ENCODE measurements at regions not wholly inside any gene's neighbourhood (a gene's known extent, or its start where the extent isn't known, plus 50 kb on each side); places are given as distances from the start of the nearest gene placed in this dataset.

GRCh38 chr5:2560435-2560834, 191.0 kb downstream of the IRX2 start:
- no peak for DNase-seq (ENCODE audit: low spot score)
- Mint-ChIP-seq H3K9me3 (peaks cover 26% of the 10 kb centered on the region), H3K27me3 (ENCODE audit: low read depth) (no peaks in the 10 kb centered on the region), H3K4me1 (ENCODE audit: low read depth) (no peaks in the 10 kb centered on the region), H3K4me3 (no peak overlapping the region), H3K36me3 (ENCODE audit: low read depth) (no peaks in the 10 kb centered on the region), H3K27ac (no peak overlapping the region)

GRCh38 chr5:2557435-2557834, 194.0 kb downstream of the IRX2 start:
- Mint-ChIP-seq H3K27me3 (ENCODE audit: low read depth) (no peaks in the 10 kb centered on the region), H3K4me1 (ENCODE audit: low read depth) (no peaks in the 10 kb centered on the region), H3K9me3 (peaks cover 35% of the 10 kb centered on the region), H3K4me3 (no peak overlapping the region), H3K27ac (no peak overlapping the region), H3K36me3 (ENCODE audit: low read depth) (no peaks in the 10 kb centered on the region)
- no peak for DNase-seq (ENCODE audit: low spot score)

- H3K36me3 Mint-ChIP-seq (ENCODE audit: low read depth): no peaks in the 10 kb centered on the region
- H3K4me3 Mint-ChIP-seq: no peak overlapping the region
- H3K27ac Mint-ChIP-seq: no peak overlapping the region
- no peak for DNase-seq (ENCODE audit: low spot score)
- H3K9me3 Mint-ChIP-seq: peaks cover 37% of the 10 kb centered on the region
- no peaks in the 10 kb centered on the region for H3K4me1 Mint-ChIP-seq (ENCODE audit: low read depth)
- H3K27me3 Mint-ChIP-seq (ENCODE audit: low read depth): no peaks in the 10 kb centered on the region
Measured at GRCh38 chr5:2556375-2556966, 195.0 kb downstream of the IRX2 start.

- no peaks in the 10 kb centered on the region for H3K4me1 Mint-ChIP-seq (ENCODE audit: low read depth)
- no peak overlapping the region for H3K4me3 Mint-ChIP-seq
- no peaks in the 10 kb centered on the region for H3K36me3 Mint-ChIP-seq (ENCODE audit: low read depth)
- H3K9me3 Mint-ChIP-seq: peaks cover 37% of the 10 kb centered on the region
- H3K27ac Mint-ChIP-seq: no peak overlapping the region
- H3K27me3 Mint-ChIP-seq (ENCODE audit: low read depth): no peaks in the 10 kb centered on the region
- DNase-seq (ENCODE audit: low spot score): no peak
Measured at GRCh38 chr5:2553611-2554010, 197.9 kb downstream of the IRX2 start.

- no peak overlapping the region for H3K27ac Mint-ChIP-seq
- H3K27me3 Mint-ChIP-seq (ENCODE audit: low read depth): no peaks in the 10 kb centered on the region
- H3K4me1 Mint-ChIP-seq (ENCODE audit: low read depth): no peaks in the 10 kb centered on the region
- DNase-seq (ENCODE audit: low spot score): no peak
- H3K4me3 Mint-ChIP-seq: no peak overlapping the region
- H3K9me3 Mint-ChIP-seq: peaks cover 32% of the 10 kb centered on the region
- no peaks in the 10 kb centered on the region for H3K36me3 Mint-ChIP-seq (ENCODE audit: low read depth)
Measured at GRCh38 chr5:2550509-2550908, 201.0 kb downstream of the IRX2 start.

GRCh38 chr5:2549900-2550299, 201.6 kb downstream of the IRX2 start:
- H3K27ac Mint-ChIP-seq: no peak overlapping the region
- H3K9me3 Mint-ChIP-seq: peaks cover 28% of the 10 kb centered on the region
- DNase-seq (ENCODE audit: low spot score): no peak
- H3K36me3 Mint-ChIP-seq (ENCODE audit: low read depth): no peaks in the 10 kb centered on the region
- H3K4me1 Mint-ChIP-seq (ENCODE audit: low read depth): no peaks in the 10 kb centered on the region
- no peak overlapping the region for H3K4me3 Mint-ChIP-seq
- no peaks in the 10 kb centered on the region for H3K27me3 Mint-ChIP-seq (ENCODE audit: low read depth)

GRCh38 chr5:2549354-2549753, 202.1 kb downstream of the IRX2 start:
- Mint-ChIP-seq H3K4me3 (no peak overlapping the region), H3K27ac (no peak overlapping the region), H3K27me3 (ENCODE audit: low read depth) (no peaks in the 10 kb centered on the region), H3K4me1 (ENCODE audit: low read depth) (no peaks in the 10 kb centered on the region), H3K36me3 (ENCODE audit: low read depth) (no peaks in the 10 kb centered on the region), H3K9me3 (peaks cover 23% of the 10 kb centered on the region)
- DNase-seq (ENCODE audit: low spot score): no peak

GRCh38 chr5:2546938-2547337, 204.5 kb downstream of the IRX2 start:
- no peak overlapping the region for H3K4me3 Mint-ChIP-seq
- no peaks in the 10 kb centered on the region for H3K4me1 Mint-ChIP-seq (ENCODE audit: low read depth)
- peaks cover 16% of the 10 kb centered on the region for H3K9me3 Mint-ChIP-seq
- H3K27me3 Mint-ChIP-seq (ENCODE audit: low read depth): no peaks in the 10 kb centered on the region
- H3K36me3 Mint-ChIP-seq (ENCODE audit: low read depth): no peaks in the 10 kb centered on the region
- no peak for DNase-seq (ENCODE audit: low spot score)
- no peak overlapping the region for H3K27ac Mint-ChIP-seq

- Mint-ChIP-seq H3K36me3 (ENCODE audit: low read depth) (no peaks in the 10 kb centered on the region), H3K4me1 (ENCODE audit: low read depth) (no peaks in the 10 kb centered on the region), H3K27me3 (ENCODE audit: low read depth) (no peaks in the 10 kb centered on the region), H3K27ac (no peak overlapping the region), H3K4me3 (no peak overlapping the region), H3K9me3 (peaks cover 33% of the 10 kb centered on the region)
- no peak for DNase-seq (ENCODE audit: low spot score)
Measured at GRCh38 chr5:2544003-2544402, 207.5 kb downstream of the IRX2 start.

- DNase-seq (ENCODE audit: low spot score): no peak
- peaks cover 33% of the 10 kb centered on the region for H3K9me3 Mint-ChIP-seq
- H3K27ac Mint-ChIP-seq: no peak overlapping the region
- no peaks in the 10 kb centered on the region for H3K27me3 Mint-ChIP-seq (ENCODE audit: low read depth)
- H3K4me3 Mint-ChIP-seq: no peak overlapping the region
- no peaks in the 10 kb centered on the region for H3K36me3 Mint-ChIP-seq (ENCODE audit: low read depth)
- no peaks in the 10 kb centered on the region for H3K4me1 Mint-ChIP-seq (ENCODE audit: low read depth)
Measured at GRCh38 chr5:2542821-2543220, 208.7 kb downstream of the IRX2 start.

GRCh38 chr5:2542026-2542425, 209.5 kb downstream of the IRX2 start:
- Mint-ChIP-seq H3K27me3 (ENCODE audit: low read depth) (no peaks in the 10 kb centered on the region), H3K27ac (no peak overlapping the region), H3K36me3 (ENCODE audit: low read depth) (no peaks in the 10 kb centered on the region), H3K4me3 (no peak overlapping the region), H3K9me3 (peaks cover 33% of the 10 kb centered on the region), H3K4me1 (ENCODE audit: low read depth) (no peaks in the 10 kb centered on the region)
- DNase-seq (ENCODE audit: low spot score): no peak

- no peak overlapping the region for H3K27ac Mint-ChIP-seq
- no peaks in the 10 kb centered on the region for H3K27me3 Mint-ChIP-seq (ENCODE audit: low read depth)
- H3K9me3 Mint-ChIP-seq: peaks cover 29% of the 10 kb centered on the region
- no peaks in the 10 kb centered on the region for H3K36me3 Mint-ChIP-seq (ENCODE audit: low read depth)
- no peak for DNase-seq (ENCODE audit: low spot score)
- H3K4me3 Mint-ChIP-seq: no peak overlapping the region
- no peaks in the 10 kb centered on the region for H3K4me1 Mint-ChIP-seq (ENCODE audit: low read depth)
Measured at GRCh38 chr5:2538169-2538568, 213.3 kb downstream of the IRX2 start.

- Mint-ChIP-seq H3K4me1 (ENCODE audit: low read depth) (no peaks in the 10 kb centered on the region), H3K36me3 (ENCODE audit: low read depth) (no peaks in the 10 kb centered on the region), H3K9me3 (peaks cover 33% of the 10 kb centered on the region), H3K27me3 (ENCODE audit: low read depth) (no peaks in the 10 kb centered on the region), H3K27ac (no peak overlapping the region), H3K4me3 (no peak overlapping the region)
- no peak for DNase-seq (ENCODE audit: low spot score)
Measured at GRCh38 chr5:2537378-2538145, 213.9 kb downstream of the IRX2 start.

GRCh38 chr5:2536632-2537377, 214.7 kb downstream of the IRX2 start:
- Mint-ChIP-seq H3K27me3 (ENCODE audit: low read depth) (no peaks in the 10 kb centered on the region), H3K4me1 (ENCODE audit: low read depth) (no peaks in the 10 kb centered on the region), H3K4me3 (no peak overlapping the region), H3K9me3 (peaks cover 32% of the 10 kb centered on the region), H3K36me3 (ENCODE audit: low read depth) (no peaks in the 10 kb centered on the region), H3K27ac (no peak overlapping the region)
- no peak for DNase-seq (ENCODE audit: low spot score)

Data from T-helper 2 cell treated with Interferon-gamma antibody and Interleukin-4, amounts not matched to agents 5 μg/mL and 100 μg/mL, for 36 hours (primary cell).